IMR-90 (cell line): ENCODE measurements at regions not wholly inside any gene's neighbourhood (a gene's known extent, or its start where the extent isn't known, plus 50 kb on each side); places are given as distances from the start of the nearest gene placed in this dataset.

Source experiments
- ATAC-seq: fragments of 200-7000 bp; cut with Tn5 transposase; 2 replicates; pipeline ENCODE4 v1.9.1; 2020; ENCODE audit warnings: low read depth, mild to moderate bottlenecking, moderate library complexity
- BruUV-seq: library from RNA; stranded (reverse); fragments of 400-500 nt; replicated peaks from 2 replicates; lab custom pipeline; 2021; lab: Mats Ljungman, UMichigan
- CTCF ChIA-PET: fragments of 300-600 bp; formaldehyde crosslinking; extraction: SDS; loops from one replicate; lab custom pipeline; 2021; ENCODE audit warnings: antibody characterized with exemption; lab: Yijun Ruan, JAX
- POLR2A ChIA-PET: fragments of 300-600 bp; sonication (Branson Sonifier 250); formaldehyde crosslinking; loops from one replicate; lab custom pipeline; 2022; ENCODE audit warnings: antibody characterized with exemption; ENCODE audit not compliant: unreplicated experiment; lab: Charles Lee
- DNase-seq: peaks from one replicate; pipeline ENCODE4 v3.0.0; 2013
- H2AFZ ChIP-seq: replicated peaks from 2 replicates; pipeline ENCODE3; 2013; ENCODE audit warnings: low read length, mild to moderate bottlenecking; ENCODE audit not compliant: poor library complexity
- H2AK5ac ChIP-seq: 2 replicates; pipeline ENCODE4 v1.6.1; 2013; ENCODE audit warnings: low read depth, low read length, inconsistent platforms
- H2AK9ac ChIP-seq: replicated peaks from 2 replicates; pipeline ENCODE3; 2013; ENCODE audit warnings: mild to moderate bottlenecking, low read depth, low read length, moderate library complexity; ENCODE audit not compliant: poor library complexity
- H2BK120ac ChIP-seq: 2 replicates; pipeline ENCODE4 v1.6.1; 2013; ENCODE audit warnings: low read depth, low read length, inconsistent platforms
- H2BK15ac ChIP-seq: 3 replicates; pipeline ENCODE4 v1.6.1; 2013; ENCODE audit warnings: low read depth, low read length, inconsistent platforms
- H2BK20ac ChIP-seq: 2 replicates; pipeline ENCODE4 v1.6.1; 2013; ENCODE audit warnings: low read depth, mild to moderate bottlenecking, inconsistent platforms, low read length, moderate library complexity
- H2BK5ac ChIP-seq: 2 replicates; pipeline ENCODE4 v1.6.1; 2013; ENCODE audit warnings: mild to moderate bottlenecking, low read depth, low read length, inconsistent platforms; ENCODE audit not compliant: poor library complexity, severe bottlenecking
- H3K14ac ChIP-seq: replicated peaks from 2 replicates; pipeline ENCODE4 v1.6.1; 2013; ENCODE audit warnings: low read depth, low read length, inconsistent platforms
- H3K18ac ChIP-seq: 2 replicates; pipeline ENCODE4 v1.6.1; 2013; ENCODE audit warnings: low read depth, low read length, control low read depth
- H3K23ac ChIP-seq: 2 replicates; pipeline ENCODE4 v1.6.1; 2013; ENCODE audit warnings: low read depth, low read length, inconsistent platforms
- H3K27ac ChIP-seq: 2 replicates; pipeline ENCODE4 v1.5.1; 2013; ENCODE audit warnings: mild to moderate bottlenecking, control low read depth, low read length; ENCODE audit not compliant: insufficient read depth
- H3K27me3 ChIP-seq: 2 replicates; pipeline ENCODE4 v1.6.1; 2013; ENCODE audit warnings: low read length; ENCODE audit not compliant: control insufficient read depth, insufficient read depth
- H3K36me3 ChIP-seq: 2 replicates; pipeline ENCODE4 v1.6.1; 2013; ENCODE audit warnings: low read length, mixed read lengths; ENCODE audit not compliant: control insufficient read depth, insufficient read depth
- H3K4ac ChIP-seq: 2 replicates; pipeline ENCODE4 v1.6.1; 2013; ENCODE audit warnings: low read depth, low read length, inconsistent platforms
- H3K4me1 ChIP-seq: 2 replicates; pipeline ENCODE4 v1.6.1; 2013; ENCODE audit warnings: low read length, mixed read lengths; ENCODE audit not compliant: control insufficient read depth, insufficient read depth
- H3K4me2 ChIP-seq: 2 replicates; pipeline ENCODE4 v1.6.1; 2013; ENCODE audit warnings: low read depth, mild to moderate bottlenecking, control low read depth, low read length, moderate library complexity
- H3K4me3 ChIP-seq: 2 replicates; pipeline ENCODE4 v1.5.1; 2013; ENCODE audit warnings: low read depth, mild to moderate bottlenecking, control low read depth, low read length, moderate library complexity; ENCODE audit not compliant: insufficient read depth
- H3K56ac ChIP-seq: 2 replicates; pipeline ENCODE4 v1.6.1; 2013; ENCODE audit warnings: low read length, inconsistent platforms; ENCODE audit not compliant: insufficient read depth; ENCODE audit errors: extremely low read depth
- H3K79me1 ChIP-seq, 2 experiments: 2 replicates each; pipeline ENCODE4 v1.6.1; 2013; ENCODE audit warnings: low read length in 2 of 2, inconsistent platforms in 1 of 2, low read depth in 1 of 2
- H3K9ac ChIP-seq: 2 replicates; pipeline ENCODE4 v1.6.1; 2013; ENCODE audit warnings: low read depth, low read length, control low read depth
- H3K9me1 ChIP-seq: 2 replicates; pipeline ENCODE4 v1.6.1; 2013; ENCODE audit warnings: low read length, inconsistent platforms; ENCODE audit not compliant: insufficient read depth
- H3K9me3 ChIP-seq: 2 replicates; pipeline ENCODE4 v1.6.1; 2013; ENCODE audit warnings: low read length; ENCODE audit not compliant: control insufficient read depth, insufficient read depth
- H4K20me1 ChIP-seq: 2 replicates; pipeline ENCODE4 v1.6.1; 2013; ENCODE audit warnings: low read length, inconsistent platforms; ENCODE audit not compliant: insufficient read depth
- H4K5ac ChIP-seq: 2 replicates; pipeline ENCODE4 v1.6.1; 2013; ENCODE audit warnings: mild to moderate bottlenecking, low read depth, low read length, control low read depth
- H4K8ac ChIP-seq, 2 experiments: 2 replicates each; pipeline ENCODE4 v1.6.1; 2013; ENCODE audit warnings: low read depth in 2 of 2, low read length in 2 of 2, control low read depth in 1 of 2, inconsistent platforms in 1 of 2
- H4K91ac ChIP-seq: 2 replicates; pipeline ENCODE4 v1.6.1; 2013; ENCODE audit warnings: low read depth, low read length, inconsistent platforms; ENCODE audit not compliant: insufficient read depth
- MAFK ChIP-seq: IDR thresholded peaks from 2 replicates; pipeline ENCODE4 v1.6.1; 2012; ENCODE audit warnings: low read depth, low read length, improper control_type of control experiment
- RFX5 ChIP-seq: IDR thresholded peaks from 2 replicates; pipeline ENCODE4 v1.8.0; 2012; ENCODE audit warnings: low read depth, mild to moderate bottlenecking, low read length, moderate library complexity
- WGBS, 2 experiments: methylation state at CpG; one replicate each; pipeline versions ENCODE4 v1.1.5 to v1.1.7; 2013; ENCODE audit warnings: missing lambda C conversion rate in 2 of 2; ENCODE audit not compliant: insufficient read length in 1 of 2; ENCODE audit errors: extremely low coverage in 2 of 2; 5-methylcytosine and 5-hydroxymethylcytosine counted together
- dilution Hi-C: fragments of 300-500 bp; cut with HindIII; formaldehyde crosslinking; loops from one replicate; pipeline ENCODE4 v1.14.3; 2018; ENCODE audit warnings: low sequenced_read_pairs; ENCODE audit not compliant: unreplicated experiment
- in situ Hi-C: fragments of 300-500 bp; cut with MboI; formaldehyde crosslinking; loops from 3 replicates; pipeline ENCODE4 v1.14.3; 2019; ENCODE audit warnings: low sequenced_read_pairs, inconsistent platforms, mixed read lengths
- intact Hi-C: fragments of 100-400 bp; cut with micrococcal nuclease; formaldehyde crosslinking; loops from 2 replicates; pipeline ENCODE4 v1.10.0; 2022
- TF ChIP-seq, protein P1 (sequence below): conservative IDR thresholded peaks from 2 replicates; pipeline ENCODE4 v1.5.1; 2012; ENCODE audit warnings: mild to moderate bottlenecking, low read depth, low read length, improper control_type of control experiment

DNA sequence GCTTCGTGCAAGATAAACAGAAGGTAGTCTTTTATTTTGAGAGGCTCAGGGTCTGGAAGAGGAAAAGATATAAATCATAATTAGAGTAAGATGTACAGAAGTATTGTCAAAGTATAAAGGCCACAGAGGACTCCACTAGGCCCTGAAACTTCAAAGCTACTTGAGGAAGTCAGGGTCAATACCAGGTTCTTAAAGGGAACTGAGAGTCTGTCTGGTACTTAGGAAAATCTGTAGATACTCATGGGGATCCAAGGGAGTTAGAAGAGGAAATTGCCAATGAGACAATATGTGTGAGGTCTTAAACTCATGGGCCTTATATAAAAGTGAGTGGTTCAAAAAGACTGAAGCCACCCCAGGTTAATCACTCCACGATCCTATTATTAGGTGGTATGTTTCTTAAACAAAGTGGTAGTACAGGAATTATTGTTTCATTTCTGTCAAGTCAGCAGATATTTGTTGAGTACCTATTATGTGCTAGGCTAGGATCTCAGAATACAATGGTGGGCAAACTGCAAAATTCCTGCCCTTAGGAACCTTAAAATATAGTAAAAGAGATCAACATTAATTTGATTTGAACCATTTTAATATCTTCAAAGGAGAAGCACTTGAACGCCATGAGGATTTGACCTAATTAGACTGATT, 314.6 kb downstream of the ADAMTS20 start:
- no peaks in the 10 kb centered on the region for H3K9me1 ChIP-seq
- no peak overlapping the region for H3K56ac ChIP-seq
- no peak overlapping the region for H2BK120ac ChIP-seq
- H3K79me1 ChIP-seq: no peaks in the 10 kb centered on the region
- WGBS, 2 experiments: no CpG with 5 or more reads among the region's 3 CpGs
- H4K5ac ChIP-seq: no peak overlapping the region
- no peak overlapping the region for H3K14ac ChIP-seq
- no peak overlapping the region for H3K4me2 ChIP-seq
- no peak overlapping the region for H2AFZ ChIP-seq
- H3K27ac ChIP-seq: no peak overlapping the region
- TF ChIP-seq MAFK (peak; percentile 99), RFX5 (no peak)
- TF ChIP-seq, protein P1, sequence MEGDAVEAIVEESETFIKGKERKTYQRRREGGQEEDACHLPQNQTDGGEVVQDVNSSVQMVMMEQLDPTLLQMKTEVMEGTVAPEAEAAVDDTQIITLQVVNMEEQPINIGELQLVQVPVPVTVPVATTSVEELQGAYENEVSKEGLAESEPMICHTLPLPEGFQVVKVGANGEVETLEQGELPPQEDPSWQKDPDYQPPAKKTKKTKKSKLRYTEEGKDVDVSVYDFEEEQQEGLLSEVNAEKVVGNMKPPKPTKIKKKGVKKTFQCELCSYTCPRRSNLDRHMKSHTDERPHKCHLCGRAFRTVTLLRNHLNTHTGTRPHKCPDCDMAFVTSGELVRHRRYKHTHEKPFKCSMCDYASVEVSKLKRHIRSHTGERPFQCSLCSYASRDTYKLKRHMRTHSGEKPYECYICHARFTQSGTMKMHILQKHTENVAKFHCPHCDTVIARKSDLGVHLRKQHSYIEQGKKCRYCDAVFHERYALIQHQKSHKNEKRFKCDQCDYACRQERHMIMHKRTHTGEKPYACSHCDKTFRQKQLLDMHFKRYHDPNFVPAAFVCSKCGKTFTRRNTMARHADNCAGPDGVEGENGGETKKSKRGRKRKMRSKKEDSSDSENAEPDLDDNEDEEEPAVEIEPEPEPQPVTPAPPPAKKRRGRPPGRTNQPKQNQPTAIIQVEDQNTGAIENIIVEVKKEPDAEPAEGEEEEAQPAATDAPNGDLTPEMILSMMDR: no peak
- no peaks in the 10 kb centered on the region for H3K27me3 ChIP-seq
- no peak overlapping the region for H2AK5ac ChIP-seq
- in situ Hi-C loops: no loop called here
- no peak overlapping the region for H3K23ac ChIP-seq
- H3K4ac ChIP-seq: no peak overlapping the region
- H2BK20ac ChIP-seq: no peak overlapping the region
- H2BK5ac ChIP-seq: no peak overlapping the region
- no peak overlapping the region for H2BK15ac ChIP-seq
- no peak overlapping the region for H3K18ac ChIP-seq
- no peak overlapping the region for H4K8ac ChIP-seq
- no TSS peak for BruUV-seq
- no peaks in the 10 kb centered on the region for H3K4me1 ChIP-seq
- DNase-seq (no peak), ATAC-seq (no peak)
- H4K20me1 ChIP-seq: no peaks in the 10 kb centered on the region
- POLR2A ChIA-PET: no interaction called here
- H3K36me3 ChIP-seq: no peaks in the 10 kb centered on the region
- H4K91ac ChIP-seq: no peak overlapping the region
- H3K9ac ChIP-seq: no peak overlapping the region
- H3K4me3 ChIP-seq: no peak overlapping the region
- CTCF ChIA-PET: no interaction called here
- intact Hi-C loops: no loop called here
- dilution Hi-C loops: no loop called here
- no peak overlapping the region for H2AK9ac ChIP-seq
- H3K9me3 ChIP-seq: no peaks in the 10 kb centered on the region
